ENCODE measurements at regions not wholly inside any gene's neighbourhood (a gene's known extent, or its start where the extent isn't known, plus 50 kb on each side); places are given as distances from the start of the nearest gene placed in this dataset.

DNA sequence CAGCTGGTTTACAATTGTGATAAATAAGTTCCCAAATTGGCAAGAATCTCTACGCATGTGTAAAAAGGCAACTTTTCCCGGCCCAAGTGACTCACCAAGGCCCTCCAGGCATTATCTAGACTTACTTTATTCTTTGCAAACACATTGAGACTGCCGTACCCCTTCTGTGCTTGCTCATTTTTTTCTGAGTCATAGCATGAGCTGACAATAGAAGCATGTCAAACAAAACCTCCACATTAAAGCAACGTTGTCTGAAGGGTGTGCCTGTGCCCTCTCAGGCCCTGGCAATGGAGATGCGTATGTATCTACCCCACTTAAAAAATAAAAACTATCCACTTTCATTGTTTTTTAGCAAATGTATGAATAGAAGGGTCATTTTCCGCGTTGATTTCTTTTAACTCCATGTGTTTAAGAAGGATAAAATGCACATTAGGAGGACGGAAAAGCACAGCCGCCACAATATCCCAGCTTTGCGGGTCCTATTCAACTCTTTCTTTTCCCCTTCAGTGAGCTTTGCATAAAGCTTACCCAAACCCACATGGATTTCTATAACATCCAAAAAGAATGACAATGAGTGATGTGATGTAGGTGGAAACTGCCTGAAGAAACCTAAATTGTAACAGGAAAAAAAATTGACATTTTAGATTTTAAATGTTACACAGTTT is 298.2 kb downstream of the CDCA7 start:
- peak; percentile 96 for DNase-seq
- Histone ChIP-seq H3K27me3 (replicated peaks) (no peaks in the 10 kb centered on the region), H3K4me3 (ENCODE audit: low read depth, low read length) (no peak overlapping the region), H3K36me3 (replicated peaks) (no peaks in the 10 kb centered on the region), H3K27ac (peak overlapping the region; percentile 81)
- no peak for TF ChIP-seq CTCF (IDR thresholded peaks at IDR 0.05; ENCODE audit: low read depth, low read length, missing control alignments)
- in situ Hi-C loops (cut with HindIII; ENCODE audit: low pct_ligation_motif_present, low sequenced_read_pairs): no loop called here

GRCh38 chr2:173653432-173653805 is 298.7 kb downstream of the CDCA7 start:
- Histone ChIP-seq H3K27me3 (replicated peaks) (no peaks in the 10 kb centered on the region), H3K36me3 (replicated peaks) (no peaks in the 10 kb centered on the region), H3K4me3 (ENCODE audit: low read depth, low read length) (no peak overlapping the region), H3K27ac (no peak overlapping the region)
- TF ChIP-seq CTCF (IDR thresholded peaks at IDR 0.05; ENCODE audit: low read depth, low read length, missing control alignments): no peak
- in situ Hi-C loops (cut with HindIII; ENCODE audit: low pct_ligation_motif_present, low sequenced_read_pairs): no loop called here
- DNase-seq: no peak

- DNase-seq: no peak
- no peak for TF ChIP-seq CTCF (IDR thresholded peaks at IDR 0.05; ENCODE audit: low read depth, low read length, missing control alignments)
- Histone ChIP-seq H3K36me3 (replicated peaks) (no peaks in the 10 kb centered on the region), H3K27ac (no peak overlapping the region), H3K4me3 (ENCODE audit: low read depth, low read length) (no peak overlapping the region), H3K27me3 (replicated peaks) (no peaks in the 10 kb centered on the region)
- in situ Hi-C loops (cut with HindIII; ENCODE audit: low pct_ligation_motif_present, low sequenced_read_pairs): no loop called here
These were observed 299.7 kb downstream of the CDCA7 start for GRCh38 chr2:173654161-173654895.

DNA sequence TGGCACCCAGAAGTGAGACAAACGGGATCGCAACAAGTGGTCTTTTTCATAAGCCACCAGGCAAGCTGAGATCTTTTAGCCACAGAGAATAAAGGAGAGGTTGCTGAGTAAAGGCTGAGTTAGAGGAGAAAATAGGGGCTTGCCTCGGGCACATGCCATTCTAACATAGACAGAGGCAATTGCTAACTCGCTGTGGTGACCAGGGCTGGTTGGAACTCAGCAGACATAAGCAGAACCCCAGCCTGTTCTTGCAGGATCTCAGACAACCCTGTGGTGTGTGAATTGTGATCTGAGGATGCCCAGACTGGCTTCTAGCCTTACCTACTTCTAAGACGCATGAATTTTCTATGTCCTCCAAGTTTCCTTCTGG is 300.2 kb downstream of the CDCA7 start:
- in situ Hi-C loops (cut with HindIII; ENCODE audit: low pct_ligation_motif_present, low sequenced_read_pairs): no loop called here
- Histone ChIP-seq H3K36me3 (replicated peaks) (no peaks in the 10 kb centered on the region), H3K4me3 (ENCODE audit: low read depth, low read length) (no peak overlapping the region), H3K27me3 (replicated peaks) (no peaks in the 10 kb centered on the region), H3K27ac (no peak overlapping the region)
- TF ChIP-seq CTCF (IDR thresholded peaks at IDR 0.05; ENCODE audit: low read depth, low read length, missing control alignments): no peak
- DNase-seq: no peak

GRCh38 chr2:173656086-173656485 is 301.4 kb downstream of the CDCA7 start:
- Histone ChIP-seq H3K4me3 (ENCODE audit: low read depth, low read length) (no peak overlapping the region), H3K27ac (no peak overlapping the region), H3K36me3 (replicated peaks) (no peaks in the 10 kb centered on the region), H3K27me3 (replicated peaks) (no peaks in the 10 kb centered on the region)
- no peak for TF ChIP-seq CTCF (IDR thresholded peaks at IDR 0.05; ENCODE audit: low read depth, low read length, missing control alignments)
- no peak for DNase-seq
- in situ Hi-C loops (cut with HindIII; ENCODE audit: low pct_ligation_motif_present, low sequenced_read_pairs): no loop called here
